Osteoblast (primary cell): ENCODE measurements at regions not wholly inside any gene's neighbourhood (a gene's known extent, or its start where the extent isn't known, plus 50 kb on each side); places are given as distances from the start of the nearest gene placed in this dataset.

Experiments
- DNase-seq: peaks from one replicate; pipeline ENCODE4 v3.0.0; 2011; ENCODE audit warnings: low spot score, mixed read lengths; ENCODE audit not compliant: insufficient read length; ENCODE audit errors: missing footprints
- H2AFZ ChIP-seq: 2 replicates; pipeline ENCODE4 v1.6.0; 2011; ENCODE audit warnings: mild to moderate bottlenecking, low read length
- H3K27ac ChIP-seq: 2 replicates; pipeline ENCODE4 v1.5.1; 2011; ENCODE audit warnings: mild to moderate bottlenecking, low read depth, low read length, moderate library complexity
- H3K27me3 ChIP-seq: 2 replicates; pipeline ENCODE4 v1.6.0; 2012; ENCODE audit warnings: mild to moderate bottlenecking, control low read depth, inconsistent platforms, low read length, moderate library complexity; ENCODE audit not compliant: insufficient read depth
- H3K36me3 ChIP-seq: 2 replicates; pipeline ENCODE4 v1.5.1; 2011; ENCODE audit warnings: mild to moderate bottlenecking, low read length, control low read depth, moderate library complexity; ENCODE audit not compliant: insufficient read depth
- H3K4me1 ChIP-seq: 2 replicates; pipeline ENCODE4 v1.5.1; 2011; ENCODE audit warnings: mild to moderate bottlenecking, low read length, control low read depth, moderate library complexity; ENCODE audit not compliant: insufficient read depth
- H3K4me2 ChIP-seq: 2 replicates; pipeline ENCODE4 v1.6.0; 2011; ENCODE audit warnings: mild to moderate bottlenecking, low read length; ENCODE audit not compliant: insufficient read depth
- H3K4me3 ChIP-seq: fragments of 200-600 bp; sonication (generic); 3 replicates; pipeline ENCODE4 v1.5.1; 2012; ENCODE audit warnings: mild to moderate bottlenecking, low read length, inconsistent platforms; ENCODE audit not compliant: insufficient read depth
- H3K79me2 ChIP-seq: 2 replicates; pipeline ENCODE4 v1.6.0; 2012; ENCODE audit warnings: mild to moderate bottlenecking, low read length, control low read depth, inconsistent platforms; ENCODE audit not compliant: insufficient read depth
- H3K9me3 ChIP-seq: 2 replicates; pipeline ENCODE4 v1.5.1; 2011; ENCODE audit warnings: low read depth, low read length, control low read depth
- H4K20me1 ChIP-seq: 2 replicates; pipeline ENCODE4 v1.6.0; 2012; ENCODE audit warnings: mild to moderate bottlenecking, low read length, control low read depth; ENCODE audit not compliant: insufficient read depth
- TF ChIP-seq, protein P1 (sequence below): IDR thresholded peaks from 2 replicates; pipeline ENCODE4 v1.5.1; 2011; ENCODE audit warnings: mild to moderate bottlenecking, low read depth, low read length, moderate library complexity; ENCODE audit errors: extremely low read depth

DNA sequence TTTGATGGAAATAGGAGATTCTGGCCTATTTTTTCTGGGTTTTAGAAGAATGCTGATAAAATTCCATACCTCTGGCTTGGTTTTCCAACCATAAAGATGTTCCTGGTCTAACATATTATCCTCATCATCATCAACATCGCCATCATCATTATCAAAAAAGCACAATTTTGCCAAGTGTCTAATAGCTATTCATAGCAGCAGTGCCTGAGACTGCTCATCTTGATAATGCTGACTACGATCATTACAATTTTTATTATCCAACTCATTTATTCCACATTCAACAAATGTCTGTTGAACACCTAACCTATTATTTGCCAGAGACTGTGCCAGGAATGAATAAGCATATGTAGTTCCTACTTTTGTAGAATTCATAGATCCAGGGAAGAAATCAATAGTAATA, 303.5 kb upstream of the GATB start:
- no peak overlapping the region for H3K4me3 ChIP-seq
- H3K4me2 ChIP-seq, result no peak overlapping the region
- TF ChIP-seq, protein P1, sequence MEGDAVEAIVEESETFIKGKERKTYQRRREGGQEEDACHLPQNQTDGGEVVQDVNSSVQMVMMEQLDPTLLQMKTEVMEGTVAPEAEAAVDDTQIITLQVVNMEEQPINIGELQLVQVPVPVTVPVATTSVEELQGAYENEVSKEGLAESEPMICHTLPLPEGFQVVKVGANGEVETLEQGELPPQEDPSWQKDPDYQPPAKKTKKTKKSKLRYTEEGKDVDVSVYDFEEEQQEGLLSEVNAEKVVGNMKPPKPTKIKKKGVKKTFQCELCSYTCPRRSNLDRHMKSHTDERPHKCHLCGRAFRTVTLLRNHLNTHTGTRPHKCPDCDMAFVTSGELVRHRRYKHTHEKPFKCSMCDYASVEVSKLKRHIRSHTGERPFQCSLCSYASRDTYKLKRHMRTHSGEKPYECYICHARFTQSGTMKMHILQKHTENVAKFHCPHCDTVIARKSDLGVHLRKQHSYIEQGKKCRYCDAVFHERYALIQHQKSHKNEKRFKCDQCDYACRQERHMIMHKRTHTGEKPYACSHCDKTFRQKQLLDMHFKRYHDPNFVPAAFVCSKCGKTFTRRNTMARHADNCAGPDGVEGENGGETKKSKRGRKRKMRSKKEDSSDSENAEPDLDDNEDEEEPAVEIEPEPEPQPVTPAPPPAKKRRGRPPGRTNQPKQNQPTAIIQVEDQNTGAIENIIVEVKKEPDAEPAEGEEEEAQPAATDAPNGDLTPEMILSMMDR, result no peak
- H3K27me3 ChIP-seq, result no peaks in the 10 kb centered on the region
- H3K79me2 ChIP-seq, result no peaks in the 10 kb centered on the region
- no peaks in the 10 kb centered on the region for H3K4me1 ChIP-seq
- no peak overlapping the region for H2AFZ ChIP-seq
- no peak overlapping the region for H3K27ac ChIP-seq
- DNase-seq, result no peak
- no peaks in the 10 kb centered on the region for H4K20me1 ChIP-seq
- H3K9me3 ChIP-seq, result no peaks in the 10 kb centered on the region
- H3K36me3 ChIP-seq, result no peaks in the 10 kb centered on the region

DNA sequence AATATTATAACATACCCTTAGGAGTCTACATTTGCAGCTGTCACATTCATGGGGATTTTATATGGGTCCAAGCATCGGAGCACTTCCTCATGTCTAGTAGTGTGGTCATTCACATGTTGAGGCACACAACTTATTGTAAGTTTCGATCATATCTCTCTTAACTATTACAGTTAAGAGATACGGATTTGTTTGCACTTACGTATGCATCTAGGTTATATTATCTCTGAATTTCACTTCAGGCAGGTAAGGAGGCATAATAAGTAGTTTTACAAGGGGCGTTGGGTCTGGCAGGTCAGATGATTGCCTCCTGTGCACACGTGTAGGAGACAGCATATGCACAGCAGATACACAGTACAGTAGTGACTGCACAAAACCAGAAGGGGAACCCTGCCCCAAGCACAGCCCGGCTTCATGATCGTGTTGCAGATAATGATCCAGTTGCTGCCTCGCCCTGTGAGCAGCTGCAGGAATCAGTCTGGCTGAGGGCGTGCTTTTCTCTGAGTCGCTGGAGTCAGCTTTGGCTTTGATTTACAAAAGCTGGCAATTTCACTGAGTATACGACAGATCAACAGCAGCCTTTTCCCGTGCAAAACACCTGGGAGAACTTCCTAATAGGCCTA, 302.9 kb upstream of the GATB start:
- H2AFZ ChIP-seq, result no peak overlapping the region
- TF ChIP-seq, protein P1, result no peak
- no peaks in the 10 kb centered on the region for H3K27me3 ChIP-seq
- H3K27ac ChIP-seq, result no peak overlapping the region
- no peaks in the 10 kb centered on the region for H3K36me3 ChIP-seq
- no peaks in the 10 kb centered on the region for H3K9me3 ChIP-seq
- H3K79me2 ChIP-seq, result no peaks in the 10 kb centered on the region
- no peaks in the 10 kb centered on the region for H3K4me1 ChIP-seq
- H3K4me2 ChIP-seq, result no peak overlapping the region
- H4K20me1 ChIP-seq, result no peaks in the 10 kb centered on the region
- no peak overlapping the region for H3K4me3 ChIP-seq
- DNase-seq, result no peak

DNA sequence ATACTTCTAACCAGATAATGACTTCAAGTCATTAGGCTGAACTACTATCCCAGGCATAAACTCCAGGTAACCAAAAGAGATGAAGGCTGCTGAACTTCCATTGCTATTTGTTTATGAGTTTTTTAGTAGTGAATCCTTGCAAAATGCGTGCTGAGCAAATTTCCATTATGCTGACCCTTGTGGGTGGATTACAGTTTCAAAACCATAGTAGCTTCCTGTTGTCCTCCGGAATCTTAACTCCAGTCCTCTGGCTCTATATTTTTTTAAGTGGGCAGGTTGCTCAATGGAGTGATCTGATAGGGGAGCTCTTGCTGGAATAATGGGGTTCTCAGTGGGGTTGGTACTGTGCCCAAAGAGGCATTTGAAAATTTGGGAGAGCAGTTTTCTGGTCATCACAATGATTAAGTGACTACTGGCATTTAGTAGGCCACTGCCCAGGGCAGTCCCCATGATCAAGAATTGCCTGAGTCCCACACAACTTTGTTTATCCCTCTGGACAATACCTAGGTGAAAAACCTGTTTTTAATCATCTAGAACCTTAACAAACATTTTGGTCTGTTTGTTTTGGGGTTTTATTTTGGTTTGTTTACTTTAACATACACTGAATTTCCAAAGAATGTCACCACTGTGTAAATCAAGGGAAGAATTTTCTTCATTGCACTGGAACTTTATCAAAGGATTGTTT, 302.3 kb upstream of the GATB start:
- no peak for DNase-seq
- Histone ChIP-seq H2AFZ (no peak overlapping the region), H3K27ac (no peak overlapping the region), H3K36me3 (no peaks in the 10 kb centered on the region), H3K4me3 (no peak overlapping the region), H4K20me1 (no peaks in the 10 kb centered on the region), H3K27me3 (no peaks in the 10 kb centered on the region), H3K4me2 (no peak overlapping the region), H3K9me3 (no peaks in the 10 kb centered on the region), H3K79me2 (no peaks in the 10 kb centered on the region), H3K4me1 (no peaks in the 10 kb centered on the region)
- TF ChIP-seq, protein P1, result no peak

DNA sequence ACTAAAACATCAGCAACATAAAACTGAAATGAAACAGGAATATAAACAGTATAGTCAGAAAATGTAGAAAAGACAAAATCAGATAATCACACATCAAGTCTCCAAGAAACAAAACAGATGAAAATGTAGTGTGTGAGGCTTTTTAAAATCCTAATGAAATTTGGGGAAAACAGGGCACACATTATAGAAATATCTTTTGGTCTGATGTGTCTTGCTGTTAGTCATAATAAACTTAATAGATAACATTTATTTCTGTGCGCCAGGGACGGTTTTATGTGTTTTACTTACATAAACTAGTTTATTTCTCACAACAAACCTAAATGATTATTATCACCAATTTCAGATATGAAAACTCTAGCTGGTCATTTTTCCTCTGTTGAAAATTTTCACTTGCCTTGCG, 293.9 kb upstream of the GATB start:
- Histone ChIP-seq H2AFZ (no peak overlapping the region), H3K4me1 (peaks cover 6% of the 10 kb centered on the region), H3K4me3 (no peak overlapping the region), H3K4me2 (no peak overlapping the region), H3K27me3 (peaks cover 8% of the 10 kb centered on the region), H4K20me1 (no peaks in the 10 kb centered on the region), H3K79me2 (no peaks in the 10 kb centered on the region), H3K36me3 (no peaks in the 10 kb centered on the region), H3K27ac (no peak overlapping the region), H3K9me3 (no peaks in the 10 kb centered on the region)
- TF ChIP-seq, protein P1, result no peak
- no peak for DNase-seq
